ENCODE measurements at regions not wholly inside any gene's neighbourhood (a gene's known extent, or its start where the extent isn't known, plus 50 kb on each side); places are given as distances from the start of the nearest gene placed in this dataset.

DNA sequence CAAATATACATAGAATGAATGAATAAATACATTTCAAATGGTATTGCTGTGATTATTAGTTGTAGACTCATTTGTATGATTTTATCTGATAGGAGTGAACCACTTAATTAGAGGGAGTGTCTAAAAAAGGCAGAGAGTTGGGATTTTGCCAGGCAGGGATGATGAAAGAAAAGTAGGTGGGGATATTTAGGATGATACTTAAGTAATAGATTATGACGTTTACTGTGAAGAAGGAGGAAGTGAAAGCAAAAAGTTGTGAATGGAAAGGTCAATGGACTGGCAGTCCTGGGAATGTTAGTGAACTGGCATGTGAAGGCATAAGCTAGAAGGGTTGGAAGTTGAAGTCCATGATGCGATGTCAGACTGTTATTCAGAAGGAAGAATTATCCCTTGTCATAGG is 917.1 kb downstream of the RAPGEF2 start:
- intact Hi-C loops (cut with micrococcal nuclease; ENCODE audit: unreplicated experiment) (no loop called here), in situ Hi-C loops (cut with HindIII; ENCODE audit: low pct_unique_long_range_greater_than_20kb, low sequenced_read_pairs) (no loop called here)
- TF ChIP-seq, protein P1, sequence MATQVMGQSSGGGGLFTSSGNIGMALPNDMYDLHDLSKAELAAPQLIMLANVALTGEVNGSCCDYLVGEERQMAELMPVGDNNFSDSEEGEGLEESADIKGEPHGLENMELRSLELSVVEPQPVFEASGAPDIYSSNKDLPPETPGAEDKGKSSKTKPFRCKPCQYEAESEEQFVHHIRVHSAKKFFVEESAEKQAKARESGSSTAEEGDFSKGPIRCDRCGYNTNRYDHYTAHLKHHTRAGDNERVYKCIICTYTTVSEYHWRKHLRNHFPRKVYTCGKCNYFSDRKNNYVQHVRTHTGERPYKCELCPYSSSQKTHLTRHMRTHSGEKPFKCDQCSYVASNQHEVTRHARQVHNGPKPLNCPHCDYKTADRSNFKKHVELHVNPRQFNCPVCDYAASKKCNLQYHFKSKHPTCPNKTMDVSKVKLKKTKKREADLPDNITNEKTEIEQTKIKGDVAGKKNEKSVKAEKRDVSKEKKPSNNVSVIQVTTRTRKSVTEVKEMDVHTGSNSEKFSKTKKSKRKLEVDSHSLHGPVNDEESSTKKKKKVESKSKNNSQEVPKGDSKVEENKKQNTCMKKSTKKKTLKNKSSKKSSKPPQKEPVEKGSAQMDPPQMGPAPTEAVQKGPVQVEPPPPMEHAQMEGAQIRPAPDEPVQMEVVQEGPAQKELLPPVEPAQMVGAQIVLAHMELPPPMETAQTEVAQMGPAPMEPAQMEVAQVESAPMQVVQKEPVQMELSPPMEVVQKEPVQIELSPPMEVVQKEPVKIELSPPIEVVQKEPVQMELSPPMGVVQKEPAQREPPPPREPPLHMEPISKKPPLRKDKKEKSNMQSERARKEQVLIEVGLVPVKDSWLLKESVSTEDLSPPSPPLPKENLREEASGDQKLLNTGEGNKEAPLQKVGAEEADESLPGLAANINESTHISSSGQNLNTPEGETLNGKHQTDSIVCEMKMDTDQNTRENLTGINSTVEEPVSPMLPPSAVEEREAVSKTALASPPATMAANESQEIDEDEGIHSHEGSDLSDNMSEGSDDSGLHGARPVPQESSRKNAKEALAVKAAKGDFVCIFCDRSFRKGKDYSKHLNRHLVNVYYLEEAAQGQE (IDR thresholded peaks at IDR 0.05; ENCODE audit: insufficient read depth in 1 of 2, low read depth in 2 of 2, low read length in 1 of 2) = no peak
- no peak for TF ChIP-seq SIN3A (IDR thresholded peaks at IDR 0.05; ENCODE audit: borderline replicate concordance, insufficient read depth, low read depth, low read length)
- no peak for TF ChIP-seq POLR2AphosphoS5 (IDR thresholded peaks at IDR 0.05; ENCODE audit: low read depth, low read length)
- no peak for TF ChIP-seq TCF7L2 (IDR thresholded peaks at IDR 0.05; ENCODE audit: low read depth, low read length)
- TF ChIP-seq, protein P2, sequence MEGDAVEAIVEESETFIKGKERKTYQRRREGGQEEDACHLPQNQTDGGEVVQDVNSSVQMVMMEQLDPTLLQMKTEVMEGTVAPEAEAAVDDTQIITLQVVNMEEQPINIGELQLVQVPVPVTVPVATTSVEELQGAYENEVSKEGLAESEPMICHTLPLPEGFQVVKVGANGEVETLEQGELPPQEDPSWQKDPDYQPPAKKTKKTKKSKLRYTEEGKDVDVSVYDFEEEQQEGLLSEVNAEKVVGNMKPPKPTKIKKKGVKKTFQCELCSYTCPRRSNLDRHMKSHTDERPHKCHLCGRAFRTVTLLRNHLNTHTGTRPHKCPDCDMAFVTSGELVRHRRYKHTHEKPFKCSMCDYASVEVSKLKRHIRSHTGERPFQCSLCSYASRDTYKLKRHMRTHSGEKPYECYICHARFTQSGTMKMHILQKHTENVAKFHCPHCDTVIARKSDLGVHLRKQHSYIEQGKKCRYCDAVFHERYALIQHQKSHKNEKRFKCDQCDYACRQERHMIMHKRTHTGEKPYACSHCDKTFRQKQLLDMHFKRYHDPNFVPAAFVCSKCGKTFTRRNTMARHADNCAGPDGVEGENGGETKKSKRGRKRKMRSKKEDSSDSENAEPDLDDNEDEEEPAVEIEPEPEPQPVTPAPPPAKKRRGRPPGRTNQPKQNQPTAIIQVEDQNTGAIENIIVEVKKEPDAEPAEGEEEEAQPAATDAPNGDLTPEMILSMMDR (IDR thresholded peaks at IDR 0.05) = no peak
- H3K4me1 ChIP-seq (ENCODE audit: control insufficient read depth, insufficient read depth, low read length) = no peaks in the 10 kb centered on the region
- no peak for ATAC-seq
- ChIA-PET CTCF (no interaction called here), POLR2A (no interaction called here)
- no peaks in the 10 kb centered on the region for H3K36me3 ChIP-seq (ENCODE audit: control insufficient read depth, insufficient read depth, low read length)
- no peaks in the 10 kb centered on the region for H3K27me3 ChIP-seq (ENCODE audit: control insufficient read depth, insufficient read depth, low read length)
- no peaks in the 10 kb centered on the region for H3K9me3 ChIP-seq (ENCODE audit: control insufficient read depth, insufficient read depth, low read depth, low read length)
- no peak overlapping the region for H3K27ac ChIP-seq (ENCODE audit: low read length)
- H3K4me3 ChIP-seq (ENCODE audit: low read depth in 2 of 2, low read length in 2 of 2) = no peak overlapping the region
- no peak for DNase-seq (ENCODE audit: low read depth, low spot score)
- BruUV-seq (replicated peaks) = no TSS peak

DNA sequence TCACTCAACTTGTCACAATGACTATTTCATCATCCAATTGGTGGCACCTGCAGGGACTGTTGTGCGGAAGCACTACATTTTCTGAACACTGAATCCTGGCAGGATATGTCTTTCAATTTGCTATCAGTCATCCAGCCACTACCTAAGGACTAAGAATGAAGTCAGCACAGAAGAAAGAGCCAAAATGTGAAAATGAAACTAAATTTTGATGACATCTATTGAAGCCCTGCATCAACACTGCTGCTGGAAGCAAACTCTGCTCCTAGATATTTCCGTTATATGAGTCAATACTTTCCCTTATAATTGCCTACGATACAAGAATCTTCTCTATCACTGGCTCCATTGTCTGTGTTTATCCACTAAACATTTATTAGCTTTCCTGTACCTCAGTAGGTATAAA is 917.9 kb downstream of the RAPGEF2 start:
- ChIA-PET POLR2A (no interaction called here), CTCF (no interaction called here)
- in situ Hi-C loops (cut with HindIII; ENCODE audit: low pct_unique_long_range_greater_than_20kb, low sequenced_read_pairs) (no loop called here), intact Hi-C loops (cut with micrococcal nuclease; ENCODE audit: unreplicated experiment) (no loop called here)
- Histone ChIP-seq H3K4me1 (ENCODE audit: control insufficient read depth, insufficient read depth, low read length) (no peaks in the 10 kb centered on the region), H3K27ac (ENCODE audit: low read length) (no peak overlapping the region), H3K36me3 (ENCODE audit: control insufficient read depth, insufficient read depth, low read length) (no peaks in the 10 kb centered on the region), H3K4me3 (ENCODE audit: low read depth in 2 of 2, low read length in 2 of 2) (no peak overlapping the region), H3K27me3 (ENCODE audit: control insufficient read depth, insufficient read depth, low read length) (no peaks in the 10 kb centered on the region), H3K9me3 (ENCODE audit: control insufficient read depth, insufficient read depth, low read depth, low read length) (no peaks in the 10 kb centered on the region)
- TF ChIP-seq POLR2AphosphoS5 (IDR thresholded peaks at IDR 0.05; ENCODE audit: low read depth, low read length) = no peak
- TF ChIP-seq, protein P1 (IDR thresholded peaks at IDR 0.05; ENCODE audit: insufficient read depth in 1 of 2, low read depth in 2 of 2, low read length in 1 of 2) = no peak
- no peak for TF ChIP-seq TCF7L2 (IDR thresholded peaks at IDR 0.05; ENCODE audit: low read depth, low read length)
- TF ChIP-seq, protein P2 (IDR thresholded peaks at IDR 0.05) = no peak
- no peak for TF ChIP-seq SIN3A (IDR thresholded peaks at IDR 0.05; ENCODE audit: borderline replicate concordance, insufficient read depth, low read depth, low read length)
- no peak for DNase-seq (ENCODE audit: low read depth, low spot score)
- no TSS peak for BruUV-seq (replicated peaks)
- ATAC-seq = no peak

Data from Panc1 (cell line).